Keratinocyte (primary cell): ENCODE measurements at regions not wholly inside any gene's neighbourhood (a gene's known extent, or its start where the extent isn't known, plus 50 kb on each side); places are given as distances from the start of the nearest gene placed in this dataset.

Source experiments
- DNase-seq: peaks from one replicate; pipeline ENCODE4 v3.0.0-alpha.2; 2011; ENCODE audit warnings: low read depth, missing footprints, low spot score
- FAIRE-seq: peaks from 2 replicates; lab custom pipeline; 2011; peaks lifted over from hg19 to GRCh38; lab: Jason Lieb, UNC
- H2AFZ ChIP-seq: 2 replicates; pipeline ENCODE4 v1.6.0; 2012; ENCODE audit warnings: low read length, control low read depth, inconsistent platforms; ENCODE audit not compliant: control insufficient read depth
- H3K27ac ChIP-seq: 2 replicates; pipeline ENCODE4 v1.5.1; 2011; ENCODE audit warnings: low read length; ENCODE audit not compliant: control insufficient read depth, insufficient read depth
- H3K27me3 ChIP-seq: 3 replicates; pipeline ENCODE4 v1.6.0; 2011; ENCODE audit warnings: low read length; ENCODE audit not compliant: control insufficient read depth, insufficient read depth; ENCODE audit errors: extremely low read depth
- H3K36me3 ChIP-seq, 2 experiments: 2 replicates in 1 of 2; 3 replicates in 1 of 2; pipeline ENCODE4 v1.5.1; 2011; ENCODE audit warnings: low read length in 2 of 2, mild to moderate bottlenecking in 1 of 2; ENCODE audit not compliant: control insufficient read depth in 2 of 2, insufficient read depth in 2 of 2; ENCODE audit errors: extremely low read depth in 1 of 2
- H3K4me1 ChIP-seq: 3 replicates; pipeline ENCODE4 v1.5.1; 2011; ENCODE audit warnings: low read length; ENCODE audit not compliant: control insufficient read depth, insufficient read depth; ENCODE audit errors: extremely low read depth
- H3K4me2 ChIP-seq: 3 replicates; pipeline ENCODE4 v1.6.0; 2011; ENCODE audit warnings: low read depth, low read length; ENCODE audit not compliant: control insufficient read depth, insufficient read depth; ENCODE audit errors: extremely low read depth
- H3K4me3 ChIP-seq, 3 experiments: fragments of 200-600 bp in 1 of 3; sonication (generic) in 1 of 3; 2 replicates in 2 of 3; 3 replicates in 1 of 3; pipeline ENCODE4 v1.5.1; 2011 to 2016; ENCODE audit warnings: low read length in 3 of 3, mild to moderate bottlenecking in 3 of 3, control low read depth in 2 of 3, inconsistent platforms in 1 of 3, low read depth in 1 of 3, mixed read lengths in 1 of 3, mixed run types in 1 of 3, moderate library complexity in 1 of 3; ENCODE audit not compliant: control insufficient read depth in 2 of 3, insufficient read depth in 2 of 3; ENCODE audit errors: extremely low read depth in 1 of 3
- H3K79me2 ChIP-seq: 2 replicates; pipeline ENCODE4 v1.6.0; 2012; ENCODE audit warnings: low read length; ENCODE audit not compliant: control insufficient read depth, insufficient read depth
- H3K9ac ChIP-seq: 3 replicates; pipeline ENCODE4 v1.6.0; 2011; ENCODE audit warnings: low read length; ENCODE audit not compliant: control insufficient read depth, insufficient read depth; ENCODE audit errors: extremely low read depth
- H3K9me1 ChIP-seq: 3 replicates; pipeline ENCODE4 v1.6.0; 2011; ENCODE audit warnings: low read length; ENCODE audit not compliant: control insufficient read depth, insufficient read depth; ENCODE audit errors: extremely low read depth
- H3K9me3 ChIP-seq: 2 replicates; pipeline ENCODE4 v1.5.1; 2012; ENCODE audit warnings: low read depth, low read length; ENCODE audit not compliant: control insufficient read depth
- H4K20me1 ChIP-seq: 3 replicates; pipeline ENCODE4 v1.6.0; 2011; ENCODE audit warnings: low read length; ENCODE audit not compliant: control insufficient read depth, insufficient read depth; ENCODE audit errors: extremely low read depth
- CTCF ChIP-seq, 3 experiments: IDR thresholded peaks in 1 of 3; conservative IDR thresholded peaks in 1 of 3; optimal IDR thresholded peaks in 1 of 3; 2 replicates in 2 of 3; 3 replicates in 1 of 3; pipeline versions ENCODE3 to v1.5.1; 2011; ENCODE audit warnings: low read length in 3 of 3, mild to moderate bottlenecking in 3 of 3, moderate library complexity in 2 of 3, control low read depth in 1 of 3, inconsistent platforms in 1 of 3; ENCODE audit not compliant: insufficient read depth in 2 of 3; ENCODE audit errors: extremely low read depth in 1 of 3
- EZH2 ChIP-seq: IDR thresholded peaks from one replicate; pipeline ENCODE4 v1.6.1; 2012; ENCODE audit warnings: inconsistent platforms, mild to moderate bottlenecking, low read length, moderate library complexity
- dilution Hi-C: fragments of 300-500 bp; cut with MboI; formaldehyde crosslinking; loops from one replicate; pipeline ENCODE4 v1.7.0; 2020; ENCODE audit warnings: low sequenced_read_pairs; ENCODE audit not compliant: extremely low pct_ligation_motif_present

- dilution Hi-C loops = no loop called here
- FAIRE-seq (no peak), DNase-seq (no peak)
- H3K36me3 ChIP-seq = no peaks in the 10 kb centered on the region
- no peak overlapping the region for H3K4me3 ChIP-seq
- no peaks in the 10 kb centered on the region for H3K79me2 ChIP-seq
- no peaks in the 10 kb centered on the region for H3K4me1 ChIP-seq
- no peak for TF ChIP-seq CTCF (optimal IDR thresholded peaks at IDR 0.05 in 1 of 3, IDR thresholded peaks at IDR 0.05 in 1 of 3, conservative IDR thresholded peaks at IDR 0.05 in 1 of 3; ENCODE audit: extremely low read depth in 1 of 3, insufficient read depth in 2 of 3, low read length in 3 of 3)
- TF ChIP-seq EZH2 = no peak
- no peak overlapping the region for H3K4me2 ChIP-seq
- no peak overlapping the region for H2AFZ ChIP-seq
- no peak overlapping the region for H3K9ac ChIP-seq
- no peaks in the 10 kb centered on the region for H3K9me3 ChIP-seq
- no peaks in the 10 kb centered on the region for H4K20me1 ChIP-seq
- no peaks in the 10 kb centered on the region for H3K9me1 ChIP-seq
- H3K27ac ChIP-seq = no peak overlapping the region
- H3K27me3 ChIP-seq = no peaks in the 10 kb centered on the region
Measured at GRCh38 chr2:147560810-147561535, 283.9 kb upstream of the ACVR2A start.

- Histone ChIP-seq H3K27me3 (peaks cover 1% of the 10 kb centered on the region), H3K4me2 (no peak overlapping the region), H3K4me3 (no peak overlapping the region), H3K4me1 (no peaks in the 10 kb centered on the region), H3K9me1 (no peaks in the 10 kb centered on the region), H3K79me2 (no peaks in the 10 kb centered on the region), H3K27ac (no peak overlapping the region), H4K20me1 (no peaks in the 10 kb centered on the region), H3K9ac (no peak overlapping the region), H2AFZ (no peak overlapping the region), H3K9me3 (no peaks in the 10 kb centered on the region), H3K36me3 (no peaks in the 10 kb centered on the region)
- dilution Hi-C loops = no loop called here
- TF ChIP-seq EZH2 (no peak), CTCF (optimal IDR thresholded peaks at IDR 0.05 in 1 of 3, IDR thresholded peaks at IDR 0.05 in 1 of 3, conservative IDR thresholded peaks at IDR 0.05 in 1 of 3; ENCODE audit: extremely low read depth in 1 of 3, insufficient read depth in 2 of 3, low read length in 3 of 3) (no peak)
- FAIRE-seq (no peak), DNase-seq (no peak)
Measured at GRCh38 chr2:147559070-147559725, 285.6 kb upstream of the ACVR2A start.
